CD14-positive monocyte (primary cell): ENCODE measurements at regions not wholly inside any gene's neighbourhood (a gene's known extent, or its start where the extent isn't known, plus 50 kb on each side); places are given as distances from the start of the nearest gene placed in this dataset.

ENCODE experiments used
- DNase-seq, 3 donors: peaks; one replicate each; pipeline ENCODE4 v3.0.0-alpha.2; 2011 to 2022
- H2AFZ ChIP-seq: 2 replicates; pipeline ENCODE4 v1.6.0; 2012; ENCODE audit warnings: mild to moderate bottlenecking, low read depth, low read length, inconsistent platforms; ENCODE audit not compliant: insufficient read depth, poor library complexity, severe bottlenecking
- H3K27ac ChIP-seq, 2 donors: 1 replicate in 1 of 2; 2 replicates in 1 of 2; pipeline ENCODE4 v1.5.1; 2012 to 2013; ENCODE audit warnings: low read length in 2 of 2, control low read depth in 1 of 2, inconsistent platforms in 1 of 2, low read depth in 1 of 2, mild to moderate bottlenecking in 1 of 2
- H3K27me3 ChIP-seq, 2 donors: one replicate each; pipeline versions ENCODE4 v1.6.0 to v1.6.1; 2011 to 2013; ENCODE audit warnings: low read length in 2 of 2; ENCODE audit not compliant: control insufficient read depth in 2 of 2, insufficient read depth in 2 of 2
- H3K36me3 ChIP-seq, 2 donors: replicated peaks in 1 of 2; 1 replicate in 1 of 2; 2 replicates in 1 of 2; pipeline versions ENCODE4 v1.5.1 to v1.6.1; 2012 to 2013; ENCODE audit warnings: low read length in 2 of 2, control low read depth in 1 of 2, inconsistent platforms in 1 of 2, mild to moderate bottlenecking in 1 of 2; ENCODE audit not compliant: insufficient read depth in 2 of 2, control insufficient read depth in 1 of 2
- H3K4me1 ChIP-seq, 2 donors: 1 replicate in 1 of 2; 2 replicates in 1 of 2; pipeline versions ENCODE4 v1.5.1 to v1.6.1; 2012 to 2013; ENCODE audit warnings: low read length in 2 of 2, control low read depth in 1 of 2, inconsistent platforms in 1 of 2, mild to moderate bottlenecking in 1 of 2, moderate library complexity in 1 of 2; ENCODE audit not compliant: insufficient read depth in 2 of 2, control insufficient read depth in 1 of 2
- H3K4me2 ChIP-seq: replicated peaks from 2 replicates; pipeline ENCODE3; 2012; ENCODE audit warnings: low read length, moderate library complexity, mild to moderate bottlenecking; ENCODE audit not compliant: poor library complexity, severe bottlenecking; ENCODE audit errors: extremely low read depth
- H3K4me3 ChIP-seq, 3 experiments: fragments of 200-600 bp in 1 of 3; sonication (generic) in 1 of 3; replicated peaks in 1 of 3; 1 replicate in 2 of 3; 2 replicates in 1 of 3; pipeline ENCODE4 v1.5.1; 2011 to 2013; ENCODE audit warnings: low read length in 3 of 3, mild to moderate bottlenecking in 3 of 3, control low read depth in 2 of 3, low read depth in 2 of 3, inconsistent platforms in 1 of 3, moderate library complexity in 1 of 3
- H3K79me2 ChIP-seq: 2 replicates; pipeline ENCODE4 v1.6.0; 2012; ENCODE audit warnings: mild to moderate bottlenecking, control low read depth, inconsistent platforms, low read length, moderate library complexity; ENCODE audit not compliant: insufficient read depth
- H3K9ac ChIP-seq: 2 replicates; pipeline ENCODE4 v1.6.0; 2017; ENCODE audit warnings: low read length, mild to moderate bottlenecking; ENCODE audit not compliant: insufficient read depth, poor library complexity, severe bottlenecking
- H3K9me3 ChIP-seq, 2 donors: replicated peaks in 1 of 2; 1 replicate in 1 of 2; 2 replicates in 1 of 2; pipeline versions ENCODE4 v1.5.1 to v1.6.1; 2012 to 2013; ENCODE audit warnings: low read length in 2 of 2, control low read depth in 1 of 2; ENCODE audit not compliant: control insufficient read depth in 1 of 2, insufficient read depth in 1 of 2
- H4K20me1 ChIP-seq: 2 replicates; pipeline ENCODE4 v1.6.0; 2012; ENCODE audit warnings: mild to moderate bottlenecking, low read length, control low read depth, moderate library complexity; ENCODE audit not compliant: insufficient read depth
- H3K27ac Mint-ChIP-seq, 7 donors: one replicate each; pipeline ENCODE4 v1.8.0; 2020; ENCODE audit warnings: mild to moderate bottlenecking in 7 of 7, mixed read lengths in 7 of 7, moderate library complexity in 6 of 7, inconsistent platforms in 2 of 7
- H3K27me3 Mint-ChIP-seq, 3 donors: one replicate each; pipeline ENCODE4 v1.8.0; 2021 to 2022; ENCODE audit warnings: low read depth in 3 of 3, mild to moderate bottlenecking in 3 of 3, mixed read lengths in 3 of 3, moderate library complexity in 3 of 3, inconsistent platforms in 1 of 3
- H3K36me3 Mint-ChIP-seq, 2 donors: one replicate each; pipeline ENCODE4 v1.8.0; 2020; ENCODE audit warnings: mixed read lengths in 2 of 2, inconsistent platforms in 1 of 2, mild to moderate bottlenecking in 1 of 2
- H3K4me1 Mint-ChIP-seq: one replicate; pipeline ENCODE4 v1.8.0; 2020; ENCODE audit warnings: mild to moderate bottlenecking, mixed read lengths
- H3K4me3 Mint-ChIP-seq, 2 donors: one replicate each; pipeline ENCODE4 v1.8.0; 2020; ENCODE audit warnings: mild to moderate bottlenecking in 2 of 2, mixed read lengths in 2 of 2, moderate library complexity in 1 of 2
- H3K9me3 Mint-ChIP-seq, 7 donors: one replicate each; pipeline ENCODE4 v1.8.0; 2020 to 2022; ENCODE audit warnings: mixed read lengths in 7 of 7, mild to moderate bottlenecking in 6 of 7, moderate library complexity in 6 of 7, inconsistent platforms in 2 of 7
- WGBS: methylation state at CpG from one replicate; pipeline ENCODE4 v1.1.5; 2013; ENCODE audit warnings: missing lambda C conversion rate; ENCODE audit not compliant: insufficient coverage; 5-methylcytosine and 5-hydroxymethylcytosine counted together
- intact Hi-C, 2 donors: fragments of 100-400 bp; cut with micrococcal nuclease; formaldehyde crosslinking; loops; one replicate each; pipeline versions ENCODE4 v1.15.0 to v1.15.1; 2023
- TF ChIP-seq, protein P1 (sequence below): fragments of 200-600 bp; IDR thresholded peaks from one replicate; pipeline ENCODE4 v1.8.0; 2022; ENCODE audit warnings: antibody characterized with exemption, mild to moderate bottlenecking

DNA sequence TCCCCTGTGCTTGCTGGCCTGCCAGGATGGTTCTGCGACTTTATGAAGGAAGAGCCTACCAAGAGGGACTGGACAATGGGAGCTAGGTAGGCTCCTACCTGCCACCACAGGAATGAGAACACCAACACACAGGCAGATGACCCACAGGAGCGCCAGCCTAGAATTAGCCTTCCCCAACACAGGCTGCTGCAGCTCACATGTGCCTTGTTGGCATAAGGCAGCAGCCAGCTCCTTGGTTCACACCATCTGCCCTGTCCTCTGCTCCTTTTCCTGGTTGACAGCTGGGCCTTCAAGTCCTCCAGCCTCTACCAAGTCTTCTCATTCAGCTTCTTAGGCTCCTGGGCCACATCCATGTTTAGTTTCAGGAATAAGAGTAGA is 705.4 kb upstream of the RAB6C start:
- peaks cover 0 to 5% (median 0%) of the 10 kb centered on the region in 3 donors for H3K27me3 Mint-ChIP-seq
- H2AFZ ChIP-seq: no peak overlapping the region
- H3K4me1 ChIP-seq: no peaks in the 10 kb centered on the region
- H3K4me3 ChIP-seq: no peak overlapping the region
- H3K9me3 ChIP-seq: no peaks in the 10 kb centered on the region
- 95% methylated on average over 2 of the region's 2 CpGs for WGBS
- no peaks in the 10 kb centered on the region for H4K20me1 ChIP-seq
- no peak overlapping the region for H3K27ac Mint-ChIP-seq
- H3K4me1 Mint-ChIP-seq: no peaks in the 10 kb centered on the region
- no peaks in the 10 kb centered on the region for H3K79me2 ChIP-seq
- H3K9me3 Mint-ChIP-seq: peaks cover 0 to 13% (median 2%) of the 10 kb centered on the region in 7 donors
- H3K36me3 ChIP-seq: no peaks in the 10 kb centered on the region
- no peak overlapping the region for H3K9ac ChIP-seq
- intact Hi-C loops: no loop called here
- no peaks in the 10 kb centered on the region for H3K36me3 Mint-ChIP-seq
- no peaks in the 10 kb centered on the region for H3K27me3 ChIP-seq
- no peak for DNase-seq
- H3K4me3 Mint-ChIP-seq: no peak overlapping the region
- TF ChIP-seq, protein P1, sequence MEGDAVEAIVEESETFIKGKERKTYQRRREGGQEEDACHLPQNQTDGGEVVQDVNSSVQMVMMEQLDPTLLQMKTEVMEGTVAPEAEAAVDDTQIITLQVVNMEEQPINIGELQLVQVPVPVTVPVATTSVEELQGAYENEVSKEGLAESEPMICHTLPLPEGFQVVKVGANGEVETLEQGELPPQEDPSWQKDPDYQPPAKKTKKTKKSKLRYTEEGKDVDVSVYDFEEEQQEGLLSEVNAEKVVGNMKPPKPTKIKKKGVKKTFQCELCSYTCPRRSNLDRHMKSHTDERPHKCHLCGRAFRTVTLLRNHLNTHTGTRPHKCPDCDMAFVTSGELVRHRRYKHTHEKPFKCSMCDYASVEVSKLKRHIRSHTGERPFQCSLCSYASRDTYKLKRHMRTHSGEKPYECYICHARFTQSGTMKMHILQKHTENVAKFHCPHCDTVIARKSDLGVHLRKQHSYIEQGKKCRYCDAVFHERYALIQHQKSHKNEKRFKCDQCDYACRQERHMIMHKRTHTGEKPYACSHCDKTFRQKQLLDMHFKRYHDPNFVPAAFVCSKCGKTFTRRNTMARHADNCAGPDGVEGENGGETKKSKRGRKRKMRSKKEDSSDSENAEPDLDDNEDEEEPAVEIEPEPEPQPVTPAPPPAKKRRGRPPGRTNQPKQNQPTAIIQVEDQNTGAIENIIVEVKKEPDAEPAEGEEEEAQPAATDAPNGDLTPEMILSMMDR: no peak
- no peak overlapping the region for H3K27ac ChIP-seq
- H3K4me2 ChIP-seq: no peak overlapping the region

DNA sequence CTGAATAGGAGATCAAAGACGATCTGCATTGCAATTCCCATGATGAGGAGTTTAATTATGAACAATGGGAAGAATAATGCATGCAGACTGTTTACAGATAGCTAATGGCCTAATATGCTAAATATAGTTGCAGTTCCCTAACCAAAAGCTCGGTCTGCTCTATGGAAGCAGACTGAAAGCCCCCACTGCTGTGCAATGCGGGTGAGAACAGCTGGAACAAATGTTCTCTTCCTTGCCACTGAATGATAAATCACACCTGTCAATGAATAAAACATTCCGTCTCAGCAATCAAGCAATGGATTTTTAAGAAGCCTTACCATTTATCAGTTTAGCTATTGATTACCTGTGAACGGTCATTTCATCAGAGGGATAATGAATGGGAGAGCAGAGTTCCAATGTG is 704.5 kb upstream of the RAB6C start:
- H3K9ac ChIP-seq: no peak overlapping the region

More for the DNA sequence above, 704.5 kb upstream of the RAB6C start:
- WGBS: 81% methylated on average over 3 of the region's 5 CpGs
- Histone ChIP-seq H3K79me2 (no peaks in the 10 kb centered on the region), H2AFZ (no peak overlapping the region), H3K4me1 (no peaks in the 10 kb centered on the region), H3K9me3 (no peaks in the 10 kb centered on the region), H4K20me1 (no peaks in the 10 kb centered on the region), H3K36me3 (no peaks in the 10 kb centered on the region), H3K27ac (no peak overlapping the region), H3K27me3 (no peaks in the 10 kb centered on the region), H3K4me3 (no peak overlapping the region), H3K4me2 (no peak overlapping the region)
- TF ChIP-seq, protein P1: no peak
- Mint-ChIP-seq H3K9me3 (peaks cover 0 to 13% (median 2%) of the 10 kb centered on the region in 7 donors), H3K27ac (no peak overlapping the region), H3K4me3 (no peak overlapping the region), H3K4me1 (no peaks in the 10 kb centered on the region), H3K27me3 (peaks cover 0 to 5% (median 0%) of the 10 kb centered on the region in 3 donors), H3K36me3 (no peaks in the 10 kb centered on the region)
- DNase-seq: no peak
- intact Hi-C loops: no loop called here
